ENCODE measurements at regions not wholly inside any gene's neighbourhood (a gene's known extent, or its start where the extent isn't known, plus 50 kb on each side); places are given as distances from the start of the nearest gene placed in this dataset.

GRCh38 chr5:88128813-88129212, 139.8 kb downstream of the TMEM161B start:
- no peaks in the 10 kb centered on the region for H3K79me2 ChIP-seq (replicated peaks; ENCODE audit: insufficient read depth)
- no peak for TF ChIP-seq EZH2 (IDR thresholded peaks at IDR 0.05; ENCODE audit: low read depth, unreplicated experiment)
- TF ChIP-seq NANOG (IDR thresholded peaks at IDR 0.05; ENCODE audit: borderline replicate concordance): no peak
- no peak for TF ChIP-seq ZNF331 (CRISPR knock-in tag; IDR thresholded peaks at IDR 0.05; ENCODE audit: low read depth)
- no peak for TF ChIP-seq CTCF (conservative IDR thresholded peaks at IDR 0.05; ENCODE audit: low read depth in 2 of 2)
- no peak for TF ChIP-seq ETS1 (IDR thresholded peaks at IDR 0.05)
- TF ChIP-seq EZH2phosphoT487 (IDR thresholded peaks at IDR 0.05; ENCODE audit: unreplicated experiment): no peak
- no peak for TF ChIP-seq POLR2AphosphoS5 (IDR thresholded peaks at IDR 0.05; ENCODE audit: low read depth)
- H3K4me3 ChIP-seq: no peak overlapping the region
- no peaks in the 10 kb centered on the region for H3K36me3 ChIP-seq (ENCODE audit: insufficient read depth)
- Mint-ChIP-seq H3K27ac (no peak overlapping the region), H3K27me3 (ENCODE audit: insufficient read depth, low read depth, poor library complexity) (peaks cover 3% of the 10 kb centered on the region), H3K4me1 (no peaks in the 10 kb centered on the region), H3K36me3 (ENCODE audit: low read depth) (no peaks in the 10 kb centered on the region), H3K9me3 (peaks cover 12% of the 10 kb centered on the region; the same call in 2 of the 3 replicates), H3K4me3 (no peak overlapping the region)
- peaks cover 5% of the 10 kb centered on the region for H3K9me2 ChIP-seq (ENCODE audit: insufficient read depth)
- no peaks in the 10 kb centered on the region for H3K27me3 ChIP-seq (ENCODE audit: insufficient read depth)
- ATAC-seq: no peak
- H4K20me1 ChIP-seq (replicated peaks; ENCODE audit: insufficient read depth): no peaks in the 10 kb centered on the region
- no peaks in the 10 kb centered on the region for H3K4me1 ChIP-seq (ENCODE audit: insufficient read depth)
- no peak overlapping the region for H3K27ac ChIP-seq (ENCODE audit: low read depth)
- DNase-seq (ENCODE audit: low spot score): no peak
- no peak overlapping the region for H2AFZ ChIP-seq
- H3F3A ChIP-seq (replicated peaks; ENCODE audit: low read depth): no peaks in the 10 kb centered on the region
- no peak overlapping the region for H3K4me2 ChIP-seq

GRCh38 chr5:88119535-88120125, 149.0 kb downstream of the TMEM161B start:
- ATAC-seq (no peak), DNase-seq (ENCODE audit: low spot score) (no peak)
- Histone ChIP-seq H3K79me2 (replicated peaks; ENCODE audit: insufficient read depth) (no peaks in the 10 kb centered on the region), H3K36me3 (ENCODE audit: insufficient read depth) (no peaks in the 10 kb centered on the region), H3K4me1 (ENCODE audit: insufficient read depth) (no peaks in the 10 kb centered on the region; the same call in 1 of the 2 replicates), H2AFZ (no peak overlapping the region), H3K4me2 (no peak overlapping the region), H3K9me2 (ENCODE audit: insufficient read depth) (no peaks in the 10 kb centered on the region), H4K20me1 (replicated peaks; ENCODE audit: insufficient read depth) (no peaks in the 10 kb centered on the region), H3K27me3 (ENCODE audit: insufficient read depth) (no peaks in the 10 kb centered on the region), H3K4me3 (no peak overlapping the region), H3K27ac (ENCODE audit: low read depth) (no peak overlapping the region), H3F3A (replicated peaks; ENCODE audit: low read depth) (no peaks in the 10 kb centered on the region)
- H3K27ac Mint-ChIP-seq: no peak overlapping the region
- H3K9me3 Mint-ChIP-seq: peaks cover 6% of the 10 kb centered on the region; the same call in 1 of the 3 replicates
- no peaks in the 10 kb centered on the region for H3K36me3 Mint-ChIP-seq (ENCODE audit: low read depth)
- H3K4me1 Mint-ChIP-seq: no peaks in the 10 kb centered on the region
- no peak overlapping the region for H3K4me3 Mint-ChIP-seq
- no peaks in the 10 kb centered on the region for H3K27me3 Mint-ChIP-seq (ENCODE audit: insufficient read depth, low read depth, poor library complexity)
- TF ChIP-seq EZH2 (IDR thresholded peaks at IDR 0.05; ENCODE audit: low read depth, unreplicated experiment) (no peak), ZNF462 (CRISPR knock-in tag; IDR thresholded peaks at IDR 0.05) (no peak), POLR2AphosphoS5 (IDR thresholded peaks at IDR 0.05; ENCODE audit: low read depth) (no peak), ZNF114 (CRISPR knock-in tag; IDR thresholded peaks at IDR 0.05) (no peak), CTCF (conservative IDR thresholded peaks at IDR 0.05; ENCODE audit: low read depth in 2 of 2) (no peak)

Data from GM23338 (cell line).